Pancreas (tissue), 10 donors: ENCODE measurements at regions not wholly inside any gene's neighbourhood (a gene's known extent, or its start where the extent isn't known, plus 50 kb on each side); places are given as distances from the start of the nearest gene placed in this dataset.
A peak's percentile ranks its signal among the peaks of the same experiment; 100 is the strongest.
"Not testable (repeated sequence)": the region's sequence is repeated elsewhere in the genome, so short reads cannot be mapped to it uniquely, and the experiment has no call there.

ENCODE experiments used
- ATAC-seq, 4 donors: fragments of 200-7000 bp; cut with Tn5 transposase; one replicate each; pipeline versions ENCODE4 v1.8.0 to v1.9.1; 2020; ENCODE audit warnings: mild to moderate bottlenecking in 4 of 4, moderate library complexity in 4 of 4
- DNase-seq, 6 donors: peaks; one replicate each; pipeline ENCODE4 v3.0.0-alpha.2; 2020
- FAIRE-seq: peaks from 2 replicates; lab custom pipeline; 2012; peaks lifted over from hg19 to GRCh38; lab: Jason Lieb, UNC
- H3K27ac ChIP-seq, 4 donors: fragments of 200-600 bp; sonication (generic); 1 replicate in 3 of 4; 2 replicates in 1 of 4; pipeline versions ENCODE4 v1.5.0 to v1.8.0; 2020
- H3K27me3 ChIP-seq, 4 donors: fragments of 200-600 bp; one replicate each; pipeline ENCODE4 v1.8.0; 2021
- H3K36me3 ChIP-seq, 3 donors: fragments of 200-600 bp; sonication (generic) in 1 of 3; one replicate each; pipeline versions ENCODE4 v1.5.0 to v1.8.0; 2020 to 2021
- H3K4me1 ChIP-seq, 3 donors: fragments of 200-600 bp; one replicate each; pipeline ENCODE4 v1.8.0; 2021
- H3K4me3 ChIP-seq, 4 donors: fragments of 200-600 bp; sonication (generic) in 2 of 4; one replicate each; pipeline versions ENCODE4 v1.5.0 to v1.8.0; 2020 to 2021
- H3K9me3 ChIP-seq, 4 donors: fragments of 200-600 bp; one replicate each; pipeline ENCODE4 v1.8.0; 2021
- CTCF ChIP-seq, 4 donors: fragments of 200-600 bp; sonication (generic) in 3 of 4; IDR thresholded peaks; one replicate each; pipeline versions ENCODE4 v1.5.0 to v1.8.0; 2021; ENCODE audit warnings: antibody characterized with exemption in 4 of 4
- WGBS, 2 donors: extraction: QIAGEN DNeasy Blood & Tissue Kit; methylation state at CpG; one replicate each; pipeline ENCODE4 v1.1.7; 2013; 5-methylcytosine and 5-hydroxymethylcytosine counted together
- intact Hi-C, 3 donors: fragments of 100-400 bp; cut with DNase I; formaldehyde crosslinking; loops; one replicate each; pipeline versions ENCODE4 v1.11.1 to v1.14.2; 2022
- donor health status: healthy with polysubstance abuse.
- donor health status: DM: no; HTN: no; CAD: no; lungs with moderate emphysema.
- donor health status: DM: no; HTN: no; CAD: no.
- donor health status: control.
- donor health status: control.
- donor health status: Bipolar disorder and iron deficiency.
- donor health status: DM: yes; HTN: yes; CAD: no.
- donor health status: DM: no; HTN: no; CAD: no.
- donor health status: DM: no; HTN: no; CAD: no.
- donor health status: DM: yes; HTN: yes; CAD: no.

- WGBS, 2 donors, result 85 to 92% methylated on average over 9 of the region's 9 CpGs
- intact Hi-C loops, result no loop called here
- Histone ChIP-seq H3K36me3 (no peaks in the 10 kb centered on the region), H3K4me1 (no peaks in the 10 kb centered on the region), H3K27me3 (no peaks in the 10 kb centered on the region), H3K27ac (peak overlapping the region in 1 of 4 donors; percentile 11), H3K9me3 (no peaks in the 10 kb centered on the region), H3K4me3 (no peak overlapping the region)
- ATAC-seq (peak in 2 of 4 donors; percentile 58 to 62), DNase-seq (no peak), FAIRE-seq (no peak)
- no peak for TF ChIP-seq CTCF (IDR thresholded peaks at IDR 0.05)
Observed at GRCh38 chr3:138890555-138891187, 55.9 kb upstream of the PIK3CB start.

GRCh38 chr3:138889792-138890191, 55.1 kb upstream of the PIK3CB start:
- TF ChIP-seq CTCF (IDR thresholded peaks at IDR 0.05), result no peak
- H3K27me3 ChIP-seq, result no peaks in the 10 kb centered on the region
- no peak for DNase-seq
- intact Hi-C loops, result no loop called here
- no peak overlapping the region for H3K27ac ChIP-seq
- H3K4me3 ChIP-seq, result no peak overlapping the region
- no peaks in the 10 kb centered on the region for H3K9me3 ChIP-seq
- no peak for ATAC-seq
- H3K4me1 ChIP-seq, result no peaks in the 10 kb centered on the region
- H3K36me3 ChIP-seq, result no peaks in the 10 kb centered on the region
- FAIRE-seq, result no peak
- 81 to 95% methylated on average over 3 of the region's 3 CpGs for WGBS, 2 donors

GRCh38 chr3:138888560-138888959, 53.8 kb upstream of the PIK3CB start:
- 82 to 91% methylated on average over 2 of the region's 2 CpGs for WGBS, 2 donors
- no peak overlapping the region for H3K27ac ChIP-seq
- no peaks in the 10 kb centered on the region for H3K9me3 ChIP-seq
- no peak for FAIRE-seq
- H3K36me3 ChIP-seq, result no peaks in the 10 kb centered on the region
- no peak for TF ChIP-seq CTCF (IDR thresholded peaks at IDR 0.05)
- no peaks in the 10 kb centered on the region for H3K27me3 ChIP-seq
- ATAC-seq, result no peak
- intact Hi-C loops, result no loop called here
- H3K4me1 ChIP-seq, result no peaks in the 10 kb centered on the region
- H3K4me3 ChIP-seq, result no peak overlapping the region
- no peak for DNase-seq

- H3K4me1 ChIP-seq, H3K27me3 ChIP-seq, H3K9me3 ChIP-seq, intact Hi-C loops, DNase-seq, FAIRE-seq, H3K4me3 ChIP-seq, H3K36me3 ChIP-seq, ATAC-seq, H3K27ac ChIP-seq: not testable (repeated sequence)
- 90 to 94% methylated on average over 5 of the region's 5 CpGs for WGBS, 2 donors
Observed at GRCh38 chr3:138886096-138886495, 51.4 kb upstream of the PIK3CB start.
